Activated CD4-positive, alpha-beta memory T cell treated with anti-CD3 and anti-CD28 coated beads, Interleukin-2, amount 10 ng/mL, durations not matched to agents 7 days and 5 days (primary cell): ENCODE measurements at regions not wholly inside any gene's neighbourhood (a gene's known extent, or its start where the extent isn't known, plus 50 kb on each side); places are given as distances from the start of the nearest gene placed in this dataset.
"Not testable (repeated sequence)": the region's sequence is repeated elsewhere in the genome, so short reads cannot be mapped to it uniquely, and the experiment has no call there.

Source experiments
- CTCF ChIA-PET: fragments of 350-600 bp; sonication (Branson Sonifier 250); formaldehyde crosslinking; loops from one replicate; lab custom pipeline; 2021; ENCODE audit warnings: antibody characterized with exemption, inconsistent platforms; lab: Charles Lee
- POLR2A ChIA-PET: fragments of 350-600 bp; sonication (Branson Sonifier 250); formaldehyde crosslinking; loops from one replicate; lab custom pipeline; 2021; ENCODE audit warnings: antibody characterized with exemption; lab: Charles Lee
- DNase-seq: peaks from one replicate; pipeline ENCODE4 v3.0.0-alpha.2; 2020
- H3K27ac Mint-ChIP-seq: one replicate; pipeline ENCODE4 v1.8.0; 2021; ENCODE audit warnings: mild to moderate bottlenecking, mixed read lengths
- H3K27me3 Mint-ChIP-seq: one replicate; pipeline ENCODE4 v1.8.0; 2021; ENCODE audit warnings: mixed read lengths
- H3K36me3 Mint-ChIP-seq: one replicate; pipeline ENCODE4 v1.8.0; 2021; ENCODE audit warnings: low read depth, mixed read lengths
- H3K4me1 Mint-ChIP-seq: one replicate; pipeline ENCODE4 v1.8.0; 2021; ENCODE audit warnings: mixed read lengths
- H3K4me3 Mint-ChIP-seq: one replicate; pipeline ENCODE4 v1.8.0; 2021; ENCODE audit warnings: mild to moderate bottlenecking, mixed read lengths
- H3K9me3 Mint-ChIP-seq: one replicate; pipeline ENCODE4 v1.8.0; 2021; ENCODE audit warnings: mixed read lengths

DNA sequence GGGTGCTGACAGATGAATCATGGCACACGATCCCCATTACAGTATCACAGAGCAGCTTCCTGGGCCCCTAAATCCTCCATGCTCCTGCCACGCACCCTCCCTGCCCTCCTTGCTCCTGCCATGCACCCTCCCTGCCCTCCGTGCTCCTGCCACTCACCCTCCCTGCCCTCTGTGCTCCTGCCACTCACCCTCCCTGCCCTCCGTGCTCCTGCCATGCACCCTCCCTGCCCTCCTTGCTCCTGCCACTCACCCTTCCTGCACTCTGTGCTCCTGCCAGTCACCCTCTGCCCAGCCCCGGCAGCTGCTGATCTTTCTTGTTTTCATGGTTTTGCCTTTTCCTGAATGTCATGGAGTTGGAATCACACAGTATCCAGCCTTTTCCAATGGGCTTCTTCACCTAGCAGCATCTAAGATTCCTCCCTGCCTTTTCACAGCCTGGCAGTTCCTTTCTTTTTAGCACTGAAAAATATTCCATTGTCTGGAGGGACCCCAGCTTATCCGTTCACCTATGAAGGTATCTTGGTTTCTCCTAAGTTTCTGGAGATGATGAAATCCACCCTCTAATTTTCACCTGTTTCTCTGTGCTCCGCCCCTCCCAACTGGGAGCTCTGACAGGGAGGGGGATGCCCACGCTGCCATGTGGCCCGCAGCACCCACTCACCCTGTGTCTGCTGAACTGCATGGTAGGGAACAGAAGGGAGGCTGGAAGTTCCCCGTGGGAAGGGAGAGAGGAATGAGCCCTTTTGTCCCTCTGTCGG is 142.3 kb downstream of the NPIPB11 start:
- H3K27ac Mint-ChIP-seq, DNase-seq, H3K36me3 Mint-ChIP-seq, CTCF ChIA-PET, H3K9me3 Mint-ChIP-seq, H3K27me3 Mint-ChIP-seq, H3K4me1 Mint-ChIP-seq, POLR2A ChIA-PET, H3K4me3 Mint-ChIP-seq: not testable (repeated sequence)

DNA sequence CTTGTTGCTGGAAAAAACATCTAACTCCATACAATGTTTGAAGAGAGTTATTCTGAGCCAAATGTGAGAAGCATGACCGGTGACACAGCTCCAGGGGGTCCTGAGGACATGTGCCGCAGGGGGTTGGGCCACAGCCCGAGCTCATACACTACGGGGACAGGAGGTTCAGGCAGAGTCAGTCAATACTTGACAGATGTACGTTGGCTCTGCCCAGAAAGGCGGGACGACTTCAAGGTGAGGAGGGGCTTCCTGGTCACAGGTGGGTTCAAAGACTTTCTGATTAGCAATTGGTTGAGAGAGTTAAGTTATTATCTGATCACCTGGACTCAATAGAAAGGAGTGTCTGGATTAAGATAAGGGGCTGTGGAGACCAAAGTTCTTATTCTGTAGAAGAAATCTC is 143.8 kb downstream of the NPIPB11 start:
- CTCF ChIA-PET, H3K4me1 Mint-ChIP-seq, H3K36me3 Mint-ChIP-seq, H3K27ac Mint-ChIP-seq, POLR2A ChIA-PET, H3K4me3 Mint-ChIP-seq, DNase-seq, H3K27me3 Mint-ChIP-seq, H3K9me3 Mint-ChIP-seq: not testable (repeated sequence)

DNA sequence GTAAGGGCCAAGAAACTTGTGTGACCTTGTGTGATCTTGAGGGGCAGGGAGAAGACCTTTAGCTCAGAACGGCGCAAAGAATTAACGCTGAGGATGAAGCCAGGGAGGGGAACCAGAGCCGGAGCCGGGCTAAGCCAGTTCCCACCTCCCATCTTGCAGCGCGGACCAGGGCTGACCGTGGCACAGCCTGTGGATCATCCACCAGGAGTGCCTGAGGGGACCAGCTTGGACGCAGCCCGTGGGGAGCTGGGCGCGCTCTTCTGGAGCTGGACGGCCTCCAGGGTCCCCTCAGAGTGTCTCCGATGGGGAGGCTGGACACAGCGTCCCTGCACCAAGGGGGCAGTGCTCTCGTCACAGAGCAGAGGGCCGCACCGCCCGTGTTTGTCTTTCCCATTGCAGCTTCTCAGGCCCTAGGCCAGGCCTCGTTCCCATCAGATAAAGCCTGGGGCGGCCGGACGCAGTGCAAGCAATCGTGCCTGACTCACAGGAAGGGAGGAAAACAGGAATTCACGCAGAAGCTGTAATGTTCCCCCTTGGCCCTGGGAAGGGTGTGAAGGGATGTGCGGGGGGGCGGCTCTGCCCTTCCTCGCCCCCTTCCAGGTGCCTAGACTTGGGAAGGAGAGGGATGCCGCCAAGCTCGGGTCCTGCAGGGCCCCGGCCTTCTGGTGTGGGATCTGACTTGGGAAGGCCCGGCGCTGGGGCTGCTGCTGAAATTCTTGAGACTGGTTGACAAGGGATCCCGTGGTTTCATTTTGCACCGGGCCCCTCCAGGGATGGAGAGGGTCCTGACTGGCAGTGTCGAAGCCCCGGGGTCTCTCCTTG is 144.9 kb downstream of the NPIPB11 start:
- H3K36me3 Mint-ChIP-seq, H3K27me3 Mint-ChIP-seq, H3K9me3 Mint-ChIP-seq, POLR2A ChIA-PET, H3K4me3 Mint-ChIP-seq, CTCF ChIA-PET, DNase-seq, H3K27ac Mint-ChIP-seq, H3K4me1 Mint-ChIP-seq: not testable (repeated sequence)

DNA sequence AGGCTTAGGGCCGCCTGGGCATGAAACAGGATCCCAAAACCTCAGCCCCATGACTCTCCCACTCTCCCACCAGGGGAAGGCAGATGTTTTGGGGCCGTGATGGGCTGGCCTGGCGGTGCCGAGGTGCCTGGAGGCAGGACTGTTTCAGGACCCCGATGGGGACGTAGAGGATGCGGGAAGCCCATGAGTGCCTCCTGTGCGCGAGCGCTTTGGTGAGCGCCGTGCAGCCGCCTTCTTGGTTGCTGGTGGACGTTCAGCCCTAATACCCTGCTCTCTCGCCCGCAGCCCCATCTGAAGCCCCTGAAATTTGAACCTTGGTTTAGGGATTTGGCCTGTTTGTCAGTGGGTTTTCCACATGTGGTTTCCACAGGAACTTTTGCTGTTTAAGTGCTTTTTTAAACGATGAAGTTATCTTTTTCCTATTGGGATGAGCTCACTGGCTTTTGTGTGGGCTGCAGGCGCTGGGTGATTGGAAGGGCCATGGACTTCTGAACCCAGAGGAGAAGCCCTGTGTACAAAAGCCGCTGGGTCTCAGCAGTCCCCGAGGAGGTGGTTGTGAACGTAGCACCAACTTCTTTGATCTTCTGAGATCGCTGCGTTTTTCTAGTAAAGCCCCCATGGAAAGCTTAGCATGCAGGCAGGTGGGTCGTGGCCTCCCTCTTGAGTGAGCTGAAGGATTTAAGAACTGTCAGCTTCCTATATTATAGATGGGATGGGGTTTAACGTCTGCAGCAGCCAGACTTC is 145.7 kb downstream of the NPIPB11 start:
- H3K27ac Mint-ChIP-seq, H3K36me3 Mint-ChIP-seq, DNase-seq, CTCF ChIA-PET, H3K9me3 Mint-ChIP-seq, H3K4me1 Mint-ChIP-seq, H3K27me3 Mint-ChIP-seq, H3K4me3 Mint-ChIP-seq, POLR2A ChIA-PET: not testable (repeated sequence)

DNA sequence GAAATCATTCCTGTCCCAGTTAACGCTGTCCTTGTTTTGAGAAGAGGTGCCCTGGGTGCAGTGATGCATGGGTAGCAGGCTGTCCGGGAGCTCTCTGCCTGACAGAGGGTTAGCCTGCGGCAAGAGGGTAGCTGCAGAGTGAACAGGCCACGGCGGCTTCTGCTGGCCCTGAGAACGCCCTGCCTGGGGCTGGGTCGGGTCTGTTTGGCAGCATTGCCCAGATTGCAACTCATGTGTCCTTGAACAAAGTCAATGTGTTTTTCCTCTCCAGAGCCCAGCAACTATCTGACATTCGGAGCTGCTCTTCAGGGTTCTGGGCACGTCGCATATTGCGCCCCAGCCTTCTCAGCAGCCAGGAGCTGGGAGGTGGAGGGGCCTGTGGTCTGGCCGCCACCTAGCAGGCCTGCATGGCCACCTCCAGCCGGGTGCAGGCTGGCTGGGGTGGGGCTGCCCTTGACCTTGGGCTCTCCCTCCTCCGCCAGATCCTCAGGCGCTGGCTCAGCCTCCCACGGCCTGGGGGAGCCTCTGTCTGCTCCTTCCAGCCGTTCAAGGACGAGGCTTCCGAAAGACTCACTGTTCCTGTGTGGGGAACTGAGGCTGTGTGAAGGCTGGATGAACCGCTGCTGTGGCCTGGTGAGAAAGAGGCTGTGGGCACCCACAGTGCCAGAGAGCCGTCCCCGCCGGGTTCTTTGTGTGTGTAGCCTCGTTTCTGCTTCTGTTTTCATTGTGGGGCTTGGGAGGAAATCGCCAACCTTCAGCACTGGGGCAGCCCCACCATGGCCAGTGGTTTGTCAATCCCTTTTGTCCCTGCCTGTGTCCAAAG is 146.7 kb downstream of the NPIPB11 start:
- H3K27me3 Mint-ChIP-seq, H3K4me1 Mint-ChIP-seq, CTCF ChIA-PET, POLR2A ChIA-PET, H3K27ac Mint-ChIP-seq, H3K9me3 Mint-ChIP-seq, H3K4me3 Mint-ChIP-seq, DNase-seq, H3K36me3 Mint-ChIP-seq: not testable (repeated sequence)

DNA sequence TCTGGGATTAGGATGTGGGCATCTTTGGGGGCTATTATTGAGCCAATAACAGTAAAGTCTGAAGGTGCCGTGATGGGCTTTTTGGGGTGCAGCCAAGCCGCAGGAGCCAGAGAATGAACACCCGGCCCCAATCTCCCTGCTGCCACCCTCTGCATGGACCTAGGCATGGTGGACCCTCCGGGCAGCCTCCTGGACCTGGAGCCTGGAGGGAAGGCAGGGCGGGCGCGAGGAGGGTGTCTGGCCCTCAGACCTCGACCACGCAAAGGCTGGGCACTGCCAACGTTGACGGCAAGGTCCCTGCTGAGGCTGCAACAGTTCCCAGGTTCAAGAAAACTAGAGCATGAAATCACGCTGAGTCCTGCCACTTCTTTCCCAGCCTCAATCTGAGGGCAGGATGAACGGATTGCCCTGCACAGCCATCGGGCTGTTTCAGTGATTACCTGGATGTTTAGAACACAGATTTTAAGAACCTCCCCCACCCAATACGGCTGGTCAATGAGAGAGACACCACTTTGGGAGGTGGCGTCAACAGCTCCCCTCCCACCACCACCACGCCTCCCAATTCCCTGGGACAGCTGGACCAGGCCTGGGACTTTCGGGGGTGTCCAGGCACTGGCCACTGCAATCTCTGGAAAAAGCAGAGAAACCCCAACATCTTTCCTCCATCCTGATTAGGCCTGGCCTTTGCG is 147.4 kb downstream of the NPIPB11 start:
- H3K4me1 Mint-ChIP-seq, H3K4me3 Mint-ChIP-seq, H3K27me3 Mint-ChIP-seq, H3K36me3 Mint-ChIP-seq, H3K9me3 Mint-ChIP-seq, CTCF ChIA-PET, DNase-seq, H3K27ac Mint-ChIP-seq, POLR2A ChIA-PET: not testable (repeated sequence)

DNA sequence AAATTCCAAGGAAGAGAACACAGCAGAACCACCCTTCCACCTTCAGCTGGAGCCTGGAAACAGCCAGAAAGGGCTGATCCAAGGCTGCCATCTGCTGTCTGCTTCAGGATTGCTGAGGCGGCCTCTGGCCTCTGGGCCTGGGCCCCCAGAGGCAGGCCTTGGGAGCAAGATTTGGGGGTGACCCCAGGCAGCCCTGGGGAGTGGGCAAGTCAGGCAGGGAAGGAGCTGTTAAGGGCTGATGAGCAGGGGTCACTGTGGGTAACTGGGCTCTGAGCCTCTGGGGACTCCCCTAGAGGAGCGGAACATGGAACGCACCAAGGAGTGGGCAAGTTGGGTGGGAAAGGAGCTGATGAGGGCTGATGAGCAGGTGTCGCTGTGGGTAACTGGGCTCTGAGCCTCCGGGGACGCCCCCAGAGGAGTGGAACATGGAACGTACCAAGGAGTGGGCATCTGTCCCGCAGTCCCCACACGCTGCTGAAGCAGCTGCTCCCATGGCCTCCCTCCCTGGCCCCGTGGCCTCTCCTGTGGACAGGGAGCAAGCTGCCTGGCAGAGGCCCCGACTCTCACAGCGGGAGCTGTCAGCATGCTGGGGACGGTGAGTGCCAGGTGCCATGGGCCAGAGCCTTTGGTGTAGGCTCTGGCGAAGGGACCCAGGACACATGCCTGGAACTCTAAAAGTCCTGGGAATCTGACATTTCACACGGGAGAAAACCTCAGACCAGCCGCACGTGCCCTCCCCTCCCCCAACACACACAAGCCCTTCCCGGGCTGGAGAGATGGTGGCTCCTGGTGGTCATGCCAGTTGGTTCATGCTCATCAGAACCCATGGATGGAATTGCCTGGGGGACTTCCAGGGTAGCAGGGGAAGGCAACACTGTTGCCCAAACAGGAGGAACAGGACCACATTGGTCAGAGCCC is 148.8 kb downstream of the NPIPB11 start:
- H3K4me3 Mint-ChIP-seq, H3K9me3 Mint-ChIP-seq, H3K4me1 Mint-ChIP-seq, DNase-seq, CTCF ChIA-PET, H3K27me3 Mint-ChIP-seq, H3K27ac Mint-ChIP-seq, H3K36me3 Mint-ChIP-seq, POLR2A ChIA-PET: not testable (repeated sequence)

DNA sequence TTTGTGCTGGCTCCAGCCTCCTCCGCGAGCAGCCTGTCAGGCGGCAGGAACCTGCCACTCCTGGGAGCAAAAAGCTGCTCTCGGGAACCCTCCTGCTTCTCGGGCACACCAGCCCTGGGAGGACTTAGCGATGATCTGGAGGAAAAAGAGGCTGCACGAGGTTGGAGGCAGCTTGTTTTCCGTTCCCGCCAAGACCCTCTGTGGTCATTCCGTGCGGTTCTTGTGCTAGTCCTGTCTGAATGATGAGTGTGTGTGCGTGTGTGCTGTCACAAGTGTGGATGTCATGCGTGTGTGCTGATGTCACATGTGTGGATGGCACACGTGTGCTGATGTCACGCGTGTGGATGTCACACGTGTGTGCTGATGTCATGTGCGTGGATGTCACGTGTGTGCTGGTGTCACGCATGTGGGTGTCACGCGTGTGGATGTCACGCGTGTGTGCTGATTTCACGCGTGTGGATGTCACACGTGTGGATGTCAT is 150.0 kb downstream of the NPIPB11 start:
- peaks cover 2% of the 10 kb centered on the region for H3K9me3 Mint-ChIP-seq
- H3K4me3 Mint-ChIP-seq, result no peak overlapping the region
- no peaks in the 10 kb centered on the region for H3K4me1 Mint-ChIP-seq
- DNase-seq, result no peak
- H3K36me3 Mint-ChIP-seq, result no peaks in the 10 kb centered on the region
- CTCF ChIA-PET, result no interaction called here
- H3K27me3 Mint-ChIP-seq, result no peaks in the 10 kb centered on the region
- H3K27ac Mint-ChIP-seq, result no peak overlapping the region
- POLR2A ChIA-PET, result no interaction called here

DNA sequence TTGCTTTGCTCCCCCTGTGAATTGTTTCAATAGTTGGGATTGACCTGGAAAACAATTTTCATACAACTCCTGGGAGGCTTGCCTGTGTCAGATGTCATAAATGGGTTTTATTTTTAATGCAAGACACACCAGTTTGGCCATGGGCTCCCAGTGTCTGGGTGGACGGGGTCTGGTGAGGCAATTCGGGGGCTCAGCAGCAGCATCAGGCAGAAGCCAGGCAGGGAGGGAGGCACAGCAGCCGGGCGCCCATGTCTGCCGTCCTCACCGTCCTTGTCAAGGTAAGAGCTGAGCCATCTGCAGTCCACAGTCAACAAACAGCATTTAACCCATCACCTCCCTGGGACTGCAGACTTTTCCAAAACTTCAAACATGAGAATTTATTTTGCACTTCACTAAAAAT is 150.6 kb downstream of the NPIPB11 start:
- H3K27me3 Mint-ChIP-seq, H3K9me3 Mint-ChIP-seq, H3K4me1 Mint-ChIP-seq, CTCF ChIA-PET, H3K27ac Mint-ChIP-seq, DNase-seq, H3K4me3 Mint-ChIP-seq, POLR2A ChIA-PET, H3K36me3 Mint-ChIP-seq: not testable (repeated sequence)

DNA sequence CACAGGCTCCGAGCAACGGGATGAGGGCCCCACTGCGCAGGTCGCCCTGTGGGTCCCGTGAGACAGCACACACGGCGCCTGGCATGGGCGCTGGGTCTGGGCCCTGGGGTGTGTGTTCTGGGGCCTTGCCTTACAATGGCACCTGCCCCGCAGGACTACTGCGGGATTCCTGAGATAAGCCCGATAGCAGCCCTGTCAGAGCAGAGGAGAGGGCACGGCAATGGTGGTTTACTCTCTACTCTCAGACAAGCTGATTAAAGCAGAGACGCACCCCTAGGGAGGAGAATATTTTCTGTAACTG is 151.1 kb downstream of the NPIPB11 start:
- DNase-seq, POLR2A ChIA-PET, H3K9me3 Mint-ChIP-seq, H3K27ac Mint-ChIP-seq, H3K27me3 Mint-ChIP-seq, CTCF ChIA-PET, H3K36me3 Mint-ChIP-seq, H3K4me3 Mint-ChIP-seq, H3K4me1 Mint-ChIP-seq: not testable (repeated sequence)

DNA sequence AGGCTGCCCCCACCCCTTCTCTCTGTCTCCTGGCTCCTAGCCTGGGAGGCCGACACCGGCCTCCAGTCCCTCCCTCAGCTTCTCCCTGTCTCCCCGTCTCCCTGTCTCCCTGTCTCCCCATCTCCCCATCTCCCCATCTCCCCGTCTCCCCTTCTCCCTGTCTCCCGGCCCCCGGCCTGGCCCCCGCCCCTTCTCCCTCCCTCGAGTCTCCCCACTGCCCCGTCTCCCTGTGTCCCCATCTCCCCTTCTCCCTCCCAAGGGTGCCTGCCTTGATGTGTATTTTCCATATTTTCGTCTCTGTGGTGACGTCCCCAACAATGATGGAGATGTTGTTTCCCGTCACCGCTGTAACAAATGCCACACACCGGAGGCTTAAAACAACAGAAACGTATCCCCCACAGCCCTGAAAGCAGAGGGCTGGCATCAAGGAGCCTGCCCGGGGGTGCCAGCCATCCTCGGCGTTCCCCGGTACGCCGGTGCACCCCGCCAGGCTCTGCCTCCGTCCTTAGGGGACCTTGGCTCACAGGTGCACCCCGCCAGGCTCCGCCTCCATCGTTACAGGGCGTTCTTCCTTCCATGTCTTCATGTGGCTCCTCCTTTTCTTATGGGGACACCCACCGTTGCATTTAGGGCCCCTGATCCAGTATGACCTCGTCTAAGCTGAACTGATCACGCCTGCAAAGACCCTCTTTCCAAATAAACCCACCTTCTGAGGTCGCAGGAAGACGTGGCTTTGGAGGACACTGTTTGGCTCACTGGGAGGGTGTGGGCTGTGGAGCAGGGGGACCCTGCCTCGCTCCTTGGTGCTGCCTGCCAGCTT is 151.6 kb downstream of the NPIPB11 start:
- Mint-ChIP-seq H3K4me1 (no peaks in the 10 kb centered on the region), H3K27ac (no peak overlapping the region), H3K27me3 (no peaks in the 10 kb centered on the region), H3K4me3 (no peak overlapping the region), H3K9me3 (peaks cover 2% of the 10 kb centered on the region), H3K36me3 (no peaks in the 10 kb centered on the region)
- ChIA-PET POLR2A (no interaction called here), CTCF (no interaction called here)
- DNase-seq, result no peak
